GM18520 (cell line): ENCODE measurements at regions not wholly inside any gene's neighbourhood (a gene's known extent, or its start where the extent isn't known, plus 50 kb on each side); places are given as distances from the start of the nearest gene placed in this dataset.
"Not testable (repeated sequence)": the region's sequence is repeated elsewhere in the genome, so short reads cannot be mapped to it uniquely, and the experiment has no call there.

Experiments used
- ATAC-seq: cut with Tn5 transposase; IDR thresholded peaks from one replicate; pipeline ENCODE4 v1.9.1; 2021; ENCODE audit not compliant: unreplicated experiment

GRCh38 chr20:11469795-11470435, 447.8 kb upstream of the BTBD3 start:
- no peak for ATAC-seq

- no peak for ATAC-seq
These were observed 443.7 kb upstream of the BTBD3 start for GRCh38 chr20:11473983-11474382.

- no peak for ATAC-seq
These were observed 434.0 kb upstream of the BTBD3 start for GRCh38 chr20:11483697-11484096.

GRCh38 chr20:11484479-11484878, 433.2 kb upstream of the BTBD3 start:
- no peak for ATAC-seq

GRCh38 chr20:11492386-11492785, 425.3 kb upstream of the BTBD3 start:
- ATAC-seq, result no peak

GRCh38 chr20:11492846-11493245, 424.8 kb upstream of the BTBD3 start:
- ATAC-seq, result no peak

- no peak for ATAC-seq
These were observed 421.3 kb upstream of the BTBD3 start for GRCh38 chr20:11496380-11496779.

- ATAC-seq, result no peak
These were observed 420.1 kb upstream of the BTBD3 start for GRCh38 chr20:11497545-11497944.

GRCh38 chr20:11499101-11499634, 418.5 kb upstream of the BTBD3 start:
- ATAC-seq, result no peak

- ATAC-seq, result no peak
These were observed 415.6 kb upstream of the BTBD3 start for GRCh38 chr20:11502061-11502460.

GRCh38 chr20:11502671-11503070, 415.0 kb upstream of the BTBD3 start:
- no peak for ATAC-seq

- ATAC-seq, result no peak
These were observed 407.9 kb upstream of the BTBD3 start for GRCh38 chr20:11509776-11510175.

GRCh38 chr20:11511821-11512220, 405.9 kb upstream of the BTBD3 start:
- ATAC-seq, result no peak

- not testable (repeated sequence) for ATAC-seq
These were observed 404.4 kb upstream of the BTBD3 start for GRCh38 chr20:11513241-11513745.

- no peak for ATAC-seq
These were observed 401.2 kb upstream of the BTBD3 start for GRCh38 chr20:11516448-11516847.

- ATAC-seq, result no peak
These were observed 397.1 kb upstream of the BTBD3 start for GRCh38 chr20:11520596-11520995.

GRCh38 chr20:11521476-11522365, 396.0 kb upstream of the BTBD3 start:
- no peak for ATAC-seq

- no peak for ATAC-seq
These were observed 395.3 kb upstream of the BTBD3 start for GRCh38 chr20:11522366-11522741.

- no peak for ATAC-seq
These were observed 388.6 kb upstream of the BTBD3 start for GRCh38 chr20:11529047-11529446.

- no peak for ATAC-seq
These were observed 380.7 kb upstream of the BTBD3 start for GRCh38 chr20:11537032-11537431.

GRCh38 chr20:11539450-11539849, 378.2 kb upstream of the BTBD3 start:
- ATAC-seq, result no peak

- ATAC-seq, result no peak
These were observed 377.1 kb upstream of the BTBD3 start for GRCh38 chr20:11540558-11540957.
